ENCODE measurements at regions not wholly inside any gene's neighbourhood (a gene's known extent, or its start where the extent isn't known, plus 50 kb on each side); places are given as distances from the start of the nearest gene placed in this dataset.

DNA sequence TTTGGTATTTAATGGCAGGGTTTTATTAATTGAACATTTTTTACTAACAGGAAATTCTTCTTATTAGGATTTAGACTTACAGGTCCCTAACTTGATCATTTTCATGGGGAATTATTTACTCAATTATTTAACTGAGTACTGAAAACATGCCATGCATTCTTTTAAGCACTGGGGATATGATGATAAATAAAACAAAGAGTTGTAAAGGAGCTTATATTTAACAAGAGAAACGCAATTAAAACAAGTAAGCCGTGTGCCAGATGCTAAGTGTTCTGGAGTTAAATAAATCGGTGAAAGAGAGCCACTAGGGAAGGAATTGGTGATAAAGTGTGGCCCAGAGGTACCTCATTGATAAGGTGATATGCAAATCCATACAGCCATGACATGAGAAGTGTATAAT, 214.2 kb upstream of the HTR1E start:
- no peak for TF ChIP-seq SUZ12 (IDR thresholded peaks at IDR 0.05; ENCODE audit: extremely low read depth, insufficient read depth, insufficient read length)
- no peak for TF ChIP-seq YY1 (IDR thresholded peaks at IDR 0.05; ENCODE audit: insufficient read depth, insufficient read length)
- TF ChIP-seq ZNF274 (IDR thresholded peaks at IDR 0.05; ENCODE audit: low read depth, low read length) = no peak

Measured in NT2/D1 (cell line).